ENCODE measurements at regions not wholly inside any gene's neighbourhood (a gene's known extent, or its start where the extent isn't known, plus 50 kb on each side); places are given as distances from the start of the nearest gene placed in this dataset.

GRCh38 chr22:49670456-49671330 is 157.0 kb downstream of the BRD1 start:
- no peak for TF ChIP-seq CTCF (IDR thresholded peaks at IDR 0.05)
- no peak for TF ChIP-seq EP300 (IDR thresholded peaks at IDR 0.05)
